GM06990 (cell line): ENCODE measurements at regions not wholly inside any gene's neighbourhood (a gene's known extent, or its start where the extent isn't known, plus 50 kb on each side); places are given as distances from the start of the nearest gene placed in this dataset.

Experiments used
- DNase-seq: peaks from one replicate; pipeline ENCODE4 v3.0.0-alpha.2; 2011; ENCODE audit not compliant: insufficient read length; ENCODE audit errors: extremely low read depth
- H3K27me3 ChIP-seq: replicated peaks from 2 replicates; pipeline ENCODE4 v1.6.0; 2011; ENCODE audit warnings: low read length; ENCODE audit not compliant: control insufficient read depth, insufficient read depth
- H3K36me3 ChIP-seq: 2 replicates; pipeline ENCODE4 v1.5.1; 2011; ENCODE audit warnings: low read length; ENCODE audit not compliant: control insufficient read depth, insufficient read depth
- H3K4me3 ChIP-seq: replicated peaks from 2 replicates; pipeline ENCODE4 v1.5.1; 2011; ENCODE audit warnings: low read depth, mild to moderate bottlenecking, control low read depth, low read length
- TF ChIP-seq, protein P1 (sequence below): IDR thresholded peaks from 2 replicates; pipeline ENCODE4 v1.5.1; 2011; ENCODE audit warnings: low read length, control low read depth, mild to moderate bottlenecking, inconsistent platforms; ENCODE audit not compliant: insufficient read depth, poor library complexity, severe bottlenecking

DNA sequence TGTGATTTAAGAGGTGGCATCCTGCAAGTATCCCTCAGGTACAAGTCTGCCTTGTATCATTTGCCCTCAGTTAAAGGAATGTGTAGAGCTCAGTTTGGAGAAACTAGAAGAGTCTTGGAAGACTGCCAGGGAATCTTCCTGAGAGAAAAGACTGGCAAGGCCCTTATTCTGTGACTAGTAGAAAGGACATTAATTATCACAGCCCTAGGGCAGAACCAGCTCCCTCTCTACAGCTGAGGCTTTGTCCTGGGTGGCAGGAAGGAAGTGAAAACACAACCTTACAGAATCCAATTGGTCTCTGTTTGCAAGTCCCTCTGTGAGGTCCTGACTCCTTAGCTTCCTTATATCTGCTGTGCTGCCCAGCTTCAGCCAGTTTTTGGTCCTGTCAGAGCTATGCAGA, 385.9 kb upstream of the CYRIA start:
- no peak overlapping the region for H3K4me3 ChIP-seq
- no peaks in the 10 kb centered on the region; the same call in 1 of the 2 replicates for H3K27me3 ChIP-seq
- no peaks in the 10 kb centered on the region for H3K36me3 ChIP-seq
- DNase-seq: no peak
- TF ChIP-seq, protein P1, sequence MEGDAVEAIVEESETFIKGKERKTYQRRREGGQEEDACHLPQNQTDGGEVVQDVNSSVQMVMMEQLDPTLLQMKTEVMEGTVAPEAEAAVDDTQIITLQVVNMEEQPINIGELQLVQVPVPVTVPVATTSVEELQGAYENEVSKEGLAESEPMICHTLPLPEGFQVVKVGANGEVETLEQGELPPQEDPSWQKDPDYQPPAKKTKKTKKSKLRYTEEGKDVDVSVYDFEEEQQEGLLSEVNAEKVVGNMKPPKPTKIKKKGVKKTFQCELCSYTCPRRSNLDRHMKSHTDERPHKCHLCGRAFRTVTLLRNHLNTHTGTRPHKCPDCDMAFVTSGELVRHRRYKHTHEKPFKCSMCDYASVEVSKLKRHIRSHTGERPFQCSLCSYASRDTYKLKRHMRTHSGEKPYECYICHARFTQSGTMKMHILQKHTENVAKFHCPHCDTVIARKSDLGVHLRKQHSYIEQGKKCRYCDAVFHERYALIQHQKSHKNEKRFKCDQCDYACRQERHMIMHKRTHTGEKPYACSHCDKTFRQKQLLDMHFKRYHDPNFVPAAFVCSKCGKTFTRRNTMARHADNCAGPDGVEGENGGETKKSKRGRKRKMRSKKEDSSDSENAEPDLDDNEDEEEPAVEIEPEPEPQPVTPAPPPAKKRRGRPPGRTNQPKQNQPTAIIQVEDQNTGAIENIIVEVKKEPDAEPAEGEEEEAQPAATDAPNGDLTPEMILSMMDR: no peak

DNA sequence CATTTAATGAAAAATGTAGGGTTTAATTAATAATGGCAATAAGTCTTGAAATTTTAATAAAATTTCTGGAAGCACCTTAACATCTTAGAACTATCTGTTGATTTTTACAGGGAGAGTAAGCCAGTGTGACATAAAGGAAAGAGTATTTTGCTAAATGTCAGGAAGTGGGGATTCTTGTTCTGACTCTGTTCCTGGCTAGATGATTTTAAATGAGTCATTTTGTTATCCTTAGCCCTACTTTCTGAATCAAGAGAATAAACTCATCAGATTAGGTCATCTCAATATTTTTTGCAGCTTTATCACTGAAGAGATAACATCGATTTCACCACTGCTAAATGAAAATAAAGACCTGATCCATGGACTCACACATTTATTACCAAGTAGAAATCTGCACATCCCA, 377.5 kb upstream of the CYRIA start:
- H3K27me3 ChIP-seq: no peaks in the 10 kb centered on the region
- no peak overlapping the region for H3K4me3 ChIP-seq
- TF ChIP-seq, protein P1: no peak
- no peak for DNase-seq
- no peaks in the 10 kb centered on the region for H3K36me3 ChIP-seq

DNA sequence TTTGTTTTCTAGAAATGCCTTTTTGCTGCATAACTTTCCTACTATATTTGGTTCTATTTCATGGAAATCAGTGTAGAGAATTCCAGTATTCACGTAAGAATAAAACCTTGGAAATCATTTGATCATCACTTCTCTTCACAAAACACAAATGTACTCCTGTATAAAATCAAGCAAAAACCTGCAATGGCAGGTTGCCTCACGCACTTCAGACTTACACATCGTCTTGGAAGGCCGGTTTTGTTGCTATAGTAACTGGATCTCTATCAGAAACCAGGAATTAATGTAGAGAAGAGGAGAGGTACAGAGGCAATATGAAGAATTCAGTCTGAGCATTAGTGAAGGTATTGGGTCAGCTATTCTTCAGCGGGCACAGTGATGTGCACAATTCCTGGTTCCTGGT, 370.7 kb upstream of the CYRIA start:
- DNase-seq: no peak
- Histone ChIP-seq H3K36me3 (no peaks in the 10 kb centered on the region), H3K27me3 (no peaks in the 10 kb centered on the region), H3K4me3 (no peak overlapping the region)
- TF ChIP-seq, protein P1: no peak

DNA sequence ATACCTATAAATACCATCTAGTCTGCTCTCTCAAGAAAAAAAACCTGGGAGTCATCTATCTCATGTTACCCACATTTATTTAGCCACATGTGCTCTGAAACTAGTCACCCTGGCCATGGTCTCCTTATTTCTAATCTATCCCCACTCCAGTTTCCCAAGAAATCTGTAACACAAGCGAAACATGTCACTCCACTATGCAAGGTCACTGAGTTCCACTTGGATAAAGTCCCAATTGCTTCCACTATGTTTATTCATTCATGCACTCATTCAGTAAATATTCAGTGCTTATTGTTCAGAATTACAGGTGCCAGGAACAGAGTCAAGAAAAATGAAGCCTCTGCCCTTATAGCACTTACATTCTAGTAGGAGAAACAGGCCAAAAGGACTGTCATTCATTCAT, 369.4 kb upstream of the CYRIA start:
- H3K27me3 ChIP-seq: no peaks in the 10 kb centered on the region
- no peak overlapping the region for H3K4me3 ChIP-seq
- TF ChIP-seq, protein P1: no peak
- no peaks in the 10 kb centered on the region for H3K36me3 ChIP-seq
- DNase-seq: no peak

DNA sequence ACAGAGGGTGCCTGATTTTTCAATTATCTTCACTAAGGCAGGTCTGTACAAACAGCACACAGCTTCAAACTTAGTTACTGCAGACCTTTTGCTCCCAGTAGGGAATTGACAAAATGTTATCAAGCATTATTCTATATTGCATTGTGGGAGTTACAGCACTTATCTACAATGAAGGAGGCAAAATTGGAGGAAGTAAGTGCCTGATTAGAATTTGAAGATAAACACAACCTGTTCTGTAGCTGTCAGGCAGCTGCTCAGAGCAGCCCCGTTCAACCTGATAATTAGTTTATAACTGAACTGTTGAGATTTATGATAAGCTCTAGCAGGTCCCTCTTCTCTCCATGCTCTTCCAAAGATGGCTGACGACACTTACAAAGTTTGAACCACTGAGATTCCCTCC, 364.4 kb upstream of the CYRIA start:
- Histone ChIP-seq H3K27me3 (no peaks in the 10 kb centered on the region), H3K36me3 (no peaks in the 10 kb centered on the region), H3K4me3 (no peak overlapping the region)
- no peak for DNase-seq
- TF ChIP-seq, protein P1: no peak

DNA sequence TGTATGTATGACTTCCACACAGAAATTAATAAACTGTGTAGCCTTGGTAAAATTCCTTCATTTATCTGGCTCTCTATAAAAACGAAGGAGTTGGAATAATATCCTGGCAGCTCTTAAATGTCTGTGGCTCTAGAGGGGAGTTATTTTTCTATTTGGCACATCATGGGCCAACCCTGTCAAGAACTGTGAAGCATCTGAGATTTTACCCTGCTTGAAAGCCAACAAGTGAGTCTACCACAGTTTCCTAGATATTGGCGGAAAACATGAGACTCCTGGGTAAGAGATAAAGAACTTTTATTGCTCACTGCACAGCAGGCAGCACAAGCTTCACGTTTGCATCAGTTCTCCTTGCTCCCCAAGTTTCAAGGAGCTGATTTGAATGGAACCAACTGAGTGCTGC, 346.7 kb upstream of the CYRIA start:
- H3K4me3 ChIP-seq: no peak overlapping the region
- DNase-seq: no peak
- H3K36me3 ChIP-seq: no peaks in the 10 kb centered on the region
- TF ChIP-seq, protein P1: no peak
- H3K27me3 ChIP-seq: no peaks in the 10 kb centered on the region
